Adrenal gland (tissue), 9 donors: ENCODE measurements at regions not wholly inside any gene's neighbourhood (a gene's known extent, or its start where the extent isn't known, plus 50 kb on each side); places are given as distances from the start of the nearest gene placed in this dataset.

Experiments used
- DNase-seq, 7 donors: peaks; one replicate each; pipeline ENCODE4 v3.0.0-alpha.2; 2019 to 2020
- H3K27ac ChIP-seq, 5 donors: fragments of 200-600 bp; sonication (generic) in 4 of 5; 1 replicate in 3 of 5; 2 replicates in 2 of 5; pipeline versions ENCODE4 v1.5.1 to v1.8.0; 2016 to 2020; ENCODE audit warnings: mild to moderate bottlenecking in 1 of 5
- H3K27me3 ChIP-seq: fragments of 200-600 bp; 2 replicates; pipeline ENCODE4 v1.8.0; 2021
- H3K36me3 ChIP-seq, 2 donors: fragments of 200-600 bp; replicated peaks in 1 of 2; 1 replicate in 1 of 2; 2 replicates in 1 of 2; pipeline versions ENCODE4 v1.5.1 to v1.8.0; 2018 to 2022
- H3K4me1 ChIP-seq, 2 donors: fragments of 200-600 bp; replicated peaks in 1 of 2; 1 replicate in 1 of 2; 2 replicates in 1 of 2; pipeline versions ENCODE4 v1.5.1 to v1.8.0; 2018 to 2021
- H3K4me3 ChIP-seq, 4 donors: fragments of 200-600 bp; sonication (generic) in 3 of 4; one replicate each; pipeline ENCODE4 v1.5.1; 2016 to 2018
- H3K9me3 ChIP-seq, 3 donors: fragments of 200-600 bp; sonication (generic) in 1 of 3; replicated peaks in 1 of 3; 1 replicate in 2 of 3; 2 replicates in 1 of 3; pipeline versions ENCODE4 v1.5.1 to v1.8.0; 2016 to 2021
- POLR2A ChIP-seq, 2 donors: fragments of 450-650 bp; IDR thresholded peaks; one replicate each; pipeline ENCODE4 v1.6.1; 2017; ENCODE audit warnings: antibody characterized with exemption in 2 of 2, mild to moderate bottlenecking in 2 of 2, moderate library complexity in 1 of 2
- WGBS, 4 donors: extraction: QIAGEN DNeasy Blood & Tissue Kit in 2 of 4; methylation state at CpG; one replicate each; pipeline versions ENCODE4 v1.1.5 to v1.1.7; 2013 to 2017; 5-methylcytosine and 5-hydroxymethylcytosine counted together
- intact Hi-C, 2 donors: fragments of 100-400 bp; cut with DNase I; formaldehyde crosslinking; loops; one replicate each; pipeline versions ENCODE4 v1.14.1 to v1.15.0; 2022 to 2023
- TF ChIP-seq, protein P1 (sequence below), 6 experiments: fragments of 450-650 bp in 4 of 6; fragments of 200-600 bp in 2 of 6; sonication (generic) in 1 of 6; IDR thresholded peaks; 1 replicate in 5 of 6; 2 replicates in 1 of 6; pipeline versions ENCODE4 v1.5.1 to v1.8.0; 2016 to 2021; ENCODE audit warnings: antibody characterized with exemption in 6 of 6, mild to moderate bottlenecking in 2 of 6, moderate library complexity in 1 of 6
- donor health status: healthy with polysubstance abuse.
- donor health status: Bipolar disorder and iron deficiency.
- donor health status: DM: yes; HTN: yes; CAD: no.
- donor health status: DM: no; HTN: no; CAD: no.
- donor health status: DM: no; HTN: no; CAD: no.

DNA sequence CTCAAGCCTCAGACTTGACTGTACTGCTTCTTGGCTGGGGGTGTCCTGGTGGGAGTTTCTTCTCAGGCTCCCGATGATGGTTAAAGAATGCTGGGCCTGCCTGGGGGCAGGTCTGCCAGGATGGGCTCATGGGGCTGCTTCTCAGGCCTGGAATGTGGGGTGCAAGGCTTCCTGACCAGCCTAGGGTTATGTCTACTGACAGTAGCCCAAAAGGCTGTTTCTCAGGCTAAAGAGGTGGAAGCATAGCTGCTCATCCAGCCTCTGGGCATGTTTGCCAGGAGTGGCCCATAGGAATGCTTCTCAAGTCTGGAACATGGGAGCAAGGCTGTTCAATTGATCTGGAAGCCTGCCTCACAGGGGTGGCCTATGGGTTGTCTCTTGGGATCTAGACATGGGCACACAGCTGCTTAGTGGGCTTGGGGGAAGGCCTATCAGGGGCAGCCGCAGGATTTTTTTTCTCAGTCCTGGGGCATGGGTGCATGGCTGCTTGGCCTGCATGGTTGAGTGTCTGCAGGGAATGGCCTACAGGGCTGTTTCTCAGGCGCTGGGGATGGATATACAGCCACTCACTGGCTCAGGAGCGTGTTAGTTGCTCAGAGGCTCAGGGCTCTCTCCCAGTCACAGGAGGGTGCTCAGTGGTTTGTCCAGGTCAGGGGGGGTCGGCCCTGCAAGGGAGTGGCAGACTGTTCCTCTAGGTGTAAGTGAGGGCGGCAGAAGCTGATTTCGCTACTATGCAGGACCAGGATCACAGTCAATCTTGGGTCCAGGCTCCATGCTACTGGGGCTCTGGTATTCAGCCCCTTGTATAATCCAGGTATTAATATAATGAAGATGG is 617.3 kb upstream of the REG3G start:
- WGBS, 4 donors, result 86 to 93% (median 89%) methylated on average over 3 to 7 of the region's 7 CpGs
- TF ChIP-seq POLR2A (IDR thresholded peaks at IDR 0.05), result no peak
- TF ChIP-seq, protein P1, sequence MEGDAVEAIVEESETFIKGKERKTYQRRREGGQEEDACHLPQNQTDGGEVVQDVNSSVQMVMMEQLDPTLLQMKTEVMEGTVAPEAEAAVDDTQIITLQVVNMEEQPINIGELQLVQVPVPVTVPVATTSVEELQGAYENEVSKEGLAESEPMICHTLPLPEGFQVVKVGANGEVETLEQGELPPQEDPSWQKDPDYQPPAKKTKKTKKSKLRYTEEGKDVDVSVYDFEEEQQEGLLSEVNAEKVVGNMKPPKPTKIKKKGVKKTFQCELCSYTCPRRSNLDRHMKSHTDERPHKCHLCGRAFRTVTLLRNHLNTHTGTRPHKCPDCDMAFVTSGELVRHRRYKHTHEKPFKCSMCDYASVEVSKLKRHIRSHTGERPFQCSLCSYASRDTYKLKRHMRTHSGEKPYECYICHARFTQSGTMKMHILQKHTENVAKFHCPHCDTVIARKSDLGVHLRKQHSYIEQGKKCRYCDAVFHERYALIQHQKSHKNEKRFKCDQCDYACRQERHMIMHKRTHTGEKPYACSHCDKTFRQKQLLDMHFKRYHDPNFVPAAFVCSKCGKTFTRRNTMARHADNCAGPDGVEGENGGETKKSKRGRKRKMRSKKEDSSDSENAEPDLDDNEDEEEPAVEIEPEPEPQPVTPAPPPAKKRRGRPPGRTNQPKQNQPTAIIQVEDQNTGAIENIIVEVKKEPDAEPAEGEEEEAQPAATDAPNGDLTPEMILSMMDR (IDR thresholded peaks at IDR 0.05), result no peak
- Histone ChIP-seq H3K9me3 (no peaks in the 10 kb centered on the region), H3K4me1 (no peaks in the 10 kb centered on the region), H3K4me3 (no peak overlapping the region), H3K36me3 (no peaks in the 10 kb centered on the region), H3K27ac (no peak overlapping the region), H3K27me3 (no peaks in the 10 kb centered on the region)
- DNase-seq, result no peak
- intact Hi-C loops, result no loop called here

DNA sequence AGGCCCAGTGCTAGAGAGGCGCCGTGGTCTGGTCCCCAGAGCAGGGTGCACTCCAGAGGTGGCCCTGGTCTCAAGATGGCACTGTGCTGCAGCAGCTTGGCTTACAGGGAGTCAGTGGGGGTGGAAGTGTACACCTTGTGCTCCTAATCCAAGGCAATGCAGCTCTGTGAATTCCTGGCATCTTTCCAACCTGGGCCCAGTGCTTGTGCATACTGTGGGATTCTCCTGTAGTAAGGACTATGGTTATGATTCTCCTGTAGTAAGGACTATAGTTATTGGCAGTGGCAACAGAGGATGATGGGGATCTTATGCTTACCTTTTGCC is 616.7 kb upstream of the REG3G start:
- no peaks in the 10 kb centered on the region for H3K36me3 ChIP-seq
- TF ChIP-seq, protein P1 (IDR thresholded peaks at IDR 0.05), result no peak
- TF ChIP-seq POLR2A (IDR thresholded peaks at IDR 0.05), result no peak
- no peaks in the 10 kb centered on the region for H3K27me3 ChIP-seq
- H3K4me1 ChIP-seq, result no peaks in the 10 kb centered on the region
- H3K4me3 ChIP-seq, result no peak overlapping the region
- 95 to 100% (median 96%) methylated on average over 1 to 2 of the region's 2 CpGs; no CpG with 5 or more reads in 1 of the 4 donors for WGBS, 4 donors
- no peaks in the 10 kb centered on the region for H3K9me3 ChIP-seq
- intact Hi-C loops, result no loop called here
- DNase-seq, result peak in 1 of 7 donors; percentile 5
- H3K27ac ChIP-seq, result no peak overlapping the region

DNA sequence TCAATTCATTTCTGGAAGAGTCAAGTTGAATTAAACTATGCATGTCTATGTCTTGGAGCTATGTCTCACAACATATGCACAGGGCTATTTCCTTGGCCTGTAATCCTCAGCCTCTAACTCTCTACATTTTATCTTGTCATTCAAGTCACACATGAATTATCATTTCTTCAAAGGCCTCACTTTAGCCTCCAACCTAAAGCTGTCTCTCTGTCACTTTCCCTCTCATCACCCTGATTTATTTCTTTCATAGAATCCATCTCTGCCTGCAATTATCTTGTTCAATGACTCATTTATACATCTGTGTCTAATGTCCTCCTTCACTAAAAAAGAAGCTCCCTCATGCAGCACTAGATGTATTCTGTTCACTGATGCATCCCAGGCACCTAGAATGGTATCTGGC is 614.2 kb upstream of the REG3G start:
- H3K4me3 ChIP-seq, result no peak overlapping the region
- H3K4me1 ChIP-seq, result no peaks in the 10 kb centered on the region
- intact Hi-C loops, result no loop called here
- TF ChIP-seq, protein P1 (IDR thresholded peaks at IDR 0.05), result no peak
- TF ChIP-seq POLR2A (IDR thresholded peaks at IDR 0.05), result no peak
- H3K27me3 ChIP-seq, result no peaks in the 10 kb centered on the region
- H3K27ac ChIP-seq, result no peak overlapping the region
- H3K9me3 ChIP-seq, result no peaks in the 10 kb centered on the region
- H3K36me3 ChIP-seq, result no peaks in the 10 kb centered on the region
- DNase-seq, result no peak

DNA sequence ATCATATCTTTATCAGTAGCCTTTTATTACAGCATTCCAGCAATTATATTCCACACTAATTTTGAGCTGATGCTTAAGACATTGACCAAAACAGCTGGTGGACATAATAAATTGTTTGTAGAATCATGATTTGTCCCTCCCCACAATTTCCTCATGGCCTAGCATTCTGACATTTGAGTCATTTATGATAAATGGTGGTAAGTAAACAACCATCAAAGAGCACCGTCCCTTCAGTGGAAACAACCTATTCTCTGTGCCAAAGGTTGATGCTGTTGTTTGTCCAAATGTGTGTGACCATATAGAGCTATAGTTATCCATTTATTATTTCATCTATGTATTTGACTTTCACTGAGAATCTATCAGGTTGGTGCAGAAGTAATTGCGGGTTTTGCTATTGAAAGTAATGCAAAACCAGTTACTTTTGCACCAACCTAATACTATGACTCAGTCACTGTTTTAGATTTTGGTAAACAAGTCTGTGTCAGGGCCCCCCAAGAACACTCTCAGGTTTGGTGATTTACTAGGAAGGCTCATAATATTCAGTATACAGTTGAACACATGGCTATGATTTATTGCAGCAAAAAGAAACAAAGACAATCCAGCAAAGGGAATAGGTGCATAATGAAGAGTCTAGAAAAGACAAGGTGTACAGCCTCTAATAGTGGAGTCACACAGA is 608.7 kb upstream of the REG3G start:
- Histone ChIP-seq H3K27ac (no peak overlapping the region), H3K4me3 (no peak overlapping the region), H3K36me3 (no peaks in the 10 kb centered on the region), H3K27me3 (no peaks in the 10 kb centered on the region), H3K9me3 (no peaks in the 10 kb centered on the region), H3K4me1 (no peaks in the 10 kb centered on the region)
- TF ChIP-seq, protein P1 (IDR thresholded peaks at IDR 0.05), result no peak
- TF ChIP-seq POLR2A (IDR thresholded peaks at IDR 0.05), result no peak
- DNase-seq, result no peak
- 66 to 77% (median 71%) methylated on average over 2 of the region's 2 CpGs for WGBS, 4 donors
- intact Hi-C loops, result no loop called here
